Osteocyte (in vitro differentiated cells): ENCODE measurements at regions not wholly inside any gene's neighbourhood (a gene's known extent, or its start where the extent isn't known, plus 50 kb on each side); places are given as distances from the start of the nearest gene placed in this dataset.

Experiments
- DNase-seq: peaks from one replicate; pipeline ENCODE4 v3.0.0; 2021; ENCODE audit warnings: mixed read lengths; ENCODE audit not compliant: unreplicated experiment; ENCODE audit errors: extremely low spot score
- H3K27ac Mint-ChIP-seq: one replicate; pipeline ENCODE4 v1.8.0; 2021; ENCODE audit warnings: mild to moderate bottlenecking, mixed read lengths; ENCODE audit not compliant: unreplicated experiment
- H3K27me3 Mint-ChIP-seq: one replicate; pipeline ENCODE4 v1.8.0; 2021; ENCODE audit warnings: mixed read lengths; ENCODE audit not compliant: unreplicated experiment
- H3K36me3 Mint-ChIP-seq: one replicate; pipeline ENCODE4 v1.8.0; 2021; ENCODE audit warnings: mixed read lengths; ENCODE audit not compliant: unreplicated experiment
- H3K4me1 Mint-ChIP-seq: one replicate; pipeline ENCODE4 v1.8.0; 2021; ENCODE audit warnings: mixed read lengths; ENCODE audit not compliant: unreplicated experiment
- H3K4me3 Mint-ChIP-seq: one replicate; pipeline ENCODE4 v1.8.0; 2021; ENCODE audit warnings: mild to moderate bottlenecking, moderate library complexity, mixed read lengths; ENCODE audit not compliant: unreplicated experiment
- H3K9me3 Mint-ChIP-seq: one replicate; pipeline ENCODE4 v1.8.0; 2021; ENCODE audit warnings: mixed read lengths; ENCODE audit not compliant: unreplicated experiment
- TF ChIP-seq, protein P1 (sequence below): fragments of 200-600 bp; sonication (generic); IDR thresholded peaks from 2 replicates; pipeline ENCODE4 v1.5.0; 2021; ENCODE audit warnings: antibody characterized with exemption, mild to moderate bottlenecking, moderate library complexity

DNA sequence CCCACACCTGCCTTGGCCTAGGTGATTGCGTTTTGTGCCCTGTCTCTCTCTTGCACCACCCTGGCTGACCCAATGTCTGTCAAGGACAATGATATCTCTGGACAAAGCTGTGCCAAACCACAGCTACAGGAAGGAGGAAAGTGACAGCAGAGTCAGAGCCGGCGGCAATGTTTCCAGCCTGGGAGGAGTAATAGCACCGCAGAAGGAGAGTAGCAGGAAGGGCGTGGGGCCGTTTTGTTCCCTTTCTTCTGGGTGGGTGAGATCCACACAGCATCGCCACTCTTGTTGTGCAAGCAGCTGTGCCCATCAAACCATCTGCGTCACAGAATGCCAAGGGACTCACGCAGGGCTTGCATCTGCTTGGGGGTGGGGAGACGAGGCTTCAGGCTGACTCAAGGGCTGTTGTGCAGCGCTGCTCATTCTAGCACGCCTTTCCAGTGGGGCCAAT is 341.6 kb upstream of the AUTS2 start:
- no peak for DNase-seq
- H3K4me3 Mint-ChIP-seq = no peak overlapping the region
- H3K27me3 Mint-ChIP-seq = peaks cover 17% of the 10 kb centered on the region
- no peaks in the 10 kb centered on the region for H3K36me3 Mint-ChIP-seq
- no peaks in the 10 kb centered on the region for H3K4me1 Mint-ChIP-seq
- no peak overlapping the region for H3K27ac Mint-ChIP-seq
- TF ChIP-seq, protein P1, sequence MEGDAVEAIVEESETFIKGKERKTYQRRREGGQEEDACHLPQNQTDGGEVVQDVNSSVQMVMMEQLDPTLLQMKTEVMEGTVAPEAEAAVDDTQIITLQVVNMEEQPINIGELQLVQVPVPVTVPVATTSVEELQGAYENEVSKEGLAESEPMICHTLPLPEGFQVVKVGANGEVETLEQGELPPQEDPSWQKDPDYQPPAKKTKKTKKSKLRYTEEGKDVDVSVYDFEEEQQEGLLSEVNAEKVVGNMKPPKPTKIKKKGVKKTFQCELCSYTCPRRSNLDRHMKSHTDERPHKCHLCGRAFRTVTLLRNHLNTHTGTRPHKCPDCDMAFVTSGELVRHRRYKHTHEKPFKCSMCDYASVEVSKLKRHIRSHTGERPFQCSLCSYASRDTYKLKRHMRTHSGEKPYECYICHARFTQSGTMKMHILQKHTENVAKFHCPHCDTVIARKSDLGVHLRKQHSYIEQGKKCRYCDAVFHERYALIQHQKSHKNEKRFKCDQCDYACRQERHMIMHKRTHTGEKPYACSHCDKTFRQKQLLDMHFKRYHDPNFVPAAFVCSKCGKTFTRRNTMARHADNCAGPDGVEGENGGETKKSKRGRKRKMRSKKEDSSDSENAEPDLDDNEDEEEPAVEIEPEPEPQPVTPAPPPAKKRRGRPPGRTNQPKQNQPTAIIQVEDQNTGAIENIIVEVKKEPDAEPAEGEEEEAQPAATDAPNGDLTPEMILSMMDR = no peak
- no peaks in the 10 kb centered on the region for H3K9me3 Mint-ChIP-seq

DNA sequence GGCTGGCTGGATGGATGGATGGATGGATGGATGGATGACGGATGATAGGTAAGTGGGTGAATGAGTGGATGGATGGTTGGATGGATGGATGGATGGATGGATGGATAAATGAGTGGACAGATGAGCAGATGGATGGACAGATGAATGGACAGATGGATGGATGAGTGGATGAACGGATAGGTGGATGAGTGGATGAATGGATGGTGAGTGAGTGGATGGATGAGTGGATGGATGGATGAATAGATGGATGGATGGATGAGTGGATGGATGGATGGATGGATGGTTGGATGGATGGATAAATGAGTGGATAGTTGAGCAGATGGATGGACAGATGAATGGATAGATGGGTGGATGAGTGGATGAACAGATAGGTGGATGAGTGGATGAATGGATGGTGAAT is 340.7 kb upstream of the AUTS2 start:
- Mint-ChIP-seq H3K27me3 (peaks cover 17% of the 10 kb centered on the region), H3K4me1 (no peaks in the 10 kb centered on the region), H3K27ac (no peak overlapping the region), H3K9me3 (no peaks in the 10 kb centered on the region), H3K36me3 (no peaks in the 10 kb centered on the region), H3K4me3 (no peak overlapping the region)
- TF ChIP-seq, protein P1 = no peak
- no peak for DNase-seq

- no peak for DNase-seq
- Mint-ChIP-seq H3K4me3 (no peak overlapping the region), H3K27ac (no peak overlapping the region), H3K27me3 (peaks cover 8% of the 10 kb centered on the region), H3K4me1 (no peaks in the 10 kb centered on the region), H3K36me3 (no peaks in the 10 kb centered on the region), H3K9me3 (no peaks in the 10 kb centered on the region)
- TF ChIP-seq, protein P1 = no peak
Observed at GRCh38 chr7:69259445-69259844, 338.8 kb upstream of the AUTS2 start.

DNA sequence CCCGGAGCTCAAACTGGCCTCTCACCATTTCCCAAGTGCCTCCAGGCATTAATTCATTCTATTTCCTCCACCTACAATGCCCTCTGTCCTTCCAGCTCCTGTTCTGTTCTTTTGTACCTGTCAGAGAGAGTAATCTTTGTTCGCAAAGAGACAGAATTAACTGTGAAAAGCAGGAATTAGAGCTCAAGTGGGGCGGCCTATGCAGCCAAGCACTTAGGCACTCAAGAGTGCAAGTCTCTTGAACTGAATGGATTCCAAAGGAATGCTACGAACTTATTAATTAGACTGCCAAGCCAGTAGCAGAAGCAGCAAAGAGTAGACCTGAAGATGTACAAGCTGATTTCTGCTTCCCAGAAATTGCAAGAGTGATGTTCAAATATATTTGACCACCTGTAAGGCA is 338.3 kb upstream of the AUTS2 start:
- H3K9me3 Mint-ChIP-seq = no peaks in the 10 kb centered on the region
- no peaks in the 10 kb centered on the region for H3K36me3 Mint-ChIP-seq
- TF ChIP-seq, protein P1 = no peak
- H3K4me1 Mint-ChIP-seq = no peaks in the 10 kb centered on the region
- H3K27me3 Mint-ChIP-seq = peaks cover 4% of the 10 kb centered on the region
- no peak for DNase-seq
- no peak overlapping the region for H3K27ac Mint-ChIP-seq
- no peak overlapping the region for H3K4me3 Mint-ChIP-seq

DNA sequence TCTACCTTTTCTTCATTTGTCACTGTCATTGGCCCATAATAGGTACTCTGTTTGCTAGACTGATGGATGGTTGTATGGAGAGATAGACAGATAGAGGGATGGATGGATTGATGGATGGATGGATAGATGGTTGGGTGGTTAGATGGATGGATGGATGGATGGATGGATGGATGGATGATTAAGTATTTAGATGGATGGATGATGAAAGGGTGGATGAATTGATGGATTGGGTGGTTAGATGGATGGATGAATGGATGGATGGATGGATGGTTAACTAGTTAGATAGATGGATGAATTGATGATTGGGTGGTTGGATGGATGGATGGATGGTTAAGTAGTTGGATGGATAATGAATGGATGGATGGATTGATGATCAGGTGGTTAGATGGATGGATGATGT is 334.7 kb upstream of the AUTS2 start:
- no peak overlapping the region for H3K4me3 Mint-ChIP-seq
- no peak for DNase-seq
- H3K36me3 Mint-ChIP-seq = no peaks in the 10 kb centered on the region
- H3K27ac Mint-ChIP-seq = no peak overlapping the region
- no peaks in the 10 kb centered on the region for H3K9me3 Mint-ChIP-seq
- H3K27me3 Mint-ChIP-seq = peaks cover 5% of the 10 kb centered on the region
- no peaks in the 10 kb centered on the region for H3K4me1 Mint-ChIP-seq
- TF ChIP-seq, protein P1 = no peak
